Fibroblast of gingiva (primary cell): ENCODE measurements at regions not wholly inside any gene's neighbourhood (a gene's known extent, or its start where the extent isn't known, plus 50 kb on each side); places are given as distances from the start of the nearest gene placed in this dataset.
"Not testable (repeated sequence)": the region's sequence is repeated elsewhere in the genome, so short reads cannot be mapped to it uniquely, and the experiment has no call there.

Source experiments
- DNase-seq: peaks from one replicate; pipeline ENCODE4 v3.0.0-alpha.2; 2011; ENCODE audit warnings: low read depth

GRCh38 chr2:54065411-54065810 is 50.0 kb upstream of the ACYP2 start:
- DNase-seq: peak; percentile 36

- no peak for DNase-seq
Observed at GRCh38 chr2:54063967-54064535, 51.4 kb upstream of the ACYP2 start.

GRCh38 chr2:54062401-54062800 is 53.0 kb upstream of the ACYP2 start:
- DNase-seq: no peak

GRCh38 chr2:54061272-54061671 is 54.1 kb upstream of the ACYP2 start:
- no peak for DNase-seq

GRCh38 chr2:54059986-54060385 is 55.4 kb upstream of the ACYP2 start:
- no peak for DNase-seq

GRCh38 chr2:54059504-54059903 is 55.9 kb upstream of the ACYP2 start:
- DNase-seq: no peak

- DNase-seq: no peak
Observed at GRCh38 chr2:54058449-54058848, 57.0 kb upstream of the ACYP2 start.

- no peak for DNase-seq
Observed at GRCh38 chr2:54054774-54055173, 60.6 kb upstream of the ACYP2 start.

- no peak for DNase-seq
Observed at GRCh38 chr2:54054271-54054670, 61.1 kb upstream of the ACYP2 start.

GRCh38 chr2:54053830-54054229 is 61.6 kb upstream of the ACYP2 start:
- no peak for DNase-seq

- no peak for DNase-seq
Observed at GRCh38 chr2:54052825-54053718, 62.3 kb upstream of the ACYP2 start.

GRCh38 chr2:54050445-54050844 is 65.0 kb upstream of the ACYP2 start:
- DNase-seq: no peak

- DNase-seq: no peak
Observed at GRCh38 chr2:54049365-54049764, 66.0 kb upstream of the ACYP2 start.

- not testable (repeated sequence) for DNase-seq
Observed at GRCh38 chr2:54048896-54049295, 66.5 kb upstream of the ACYP2 start.

GRCh38 chr2:54048117-54048785 is 67.2 kb upstream of the ACYP2 start:
- DNase-seq: no peak

- DNase-seq: no peak
Observed at GRCh38 chr2:54047658-54048057, 67.8 kb upstream of the ACYP2 start.

- no peak for DNase-seq
Observed at GRCh38 chr2:54047091-54047490, 68.3 kb upstream of the ACYP2 start.

GRCh38 chr2:54042897-54043620 is 72.3 kb upstream of the PSME4 start:
- DNase-seq: peak; percentile 6

GRCh38 chr2:54042341-54042740 is 71.5 kb upstream of the PSME4 start:
- DNase-seq: peak; percentile 6

- no peak for DNase-seq
Observed at GRCh38 chr2:54041135-54041534, 70.3 kb upstream of the PSME4 start.

- no peak for DNase-seq
Observed at GRCh38 chr2:54040685-54041084, 69.9 kb upstream of the PSME4 start.

GRCh38 chr2:54040250-54040649 is 69.5 kb upstream of the PSME4 start:
- peak; percentile 9 for DNase-seq
